SIG-M5 treated with dmso at 0.1 percent for 504 hours (cell line): ENCODE measurements at regions not wholly inside any gene's neighbourhood (a gene's known extent, or its start where the extent isn't known, plus 50 kb on each side); places are given as distances from the start of the nearest gene placed in this dataset.

Experiments
- DNase-seq: peaks from one replicate; lab custom pipeline; 2025; ENCODE audit not compliant: unreplicated experiment; lab: John Stamatoyannopoulos, UW

GRCh38 chr9:1201262-1201661 is 151.1 kb downstream of the DMRT2 start:
- DNase-seq = no peak

- DNase-seq = no peak
Measured at GRCh38 chr9:1201901-1202300, 151.7 kb downstream of the DMRT2 start.

- peak; percentile 3 for DNase-seq
Measured at GRCh38 chr9:1202512-1203280, 152.5 kb downstream of the DMRT2 start.

- DNase-seq = no peak
Measured at GRCh38 chr9:1207686-1208085, 157.5 kb downstream of the DMRT2 start.

- no peak for DNase-seq
Measured at GRCh38 chr9:1208157-1208556, 158.0 kb downstream of the DMRT2 start.

GRCh38 chr9:1210954-1211353 is 160.8 kb downstream of the DMRT2 start:
- no peak for DNase-seq

GRCh38 chr9:1216532-1216931 is 166.4 kb downstream of the DMRT2 start:
- no peak for DNase-seq

GRCh38 chr9:1217076-1217475 is 166.9 kb downstream of the DMRT2 start:
- no peak for DNase-seq

GRCh38 chr9:1219284-1219683 is 169.1 kb downstream of the DMRT2 start:
- DNase-seq = no peak

- no peak for DNase-seq
Measured at GRCh38 chr9:1221298-1221697, 171.1 kb downstream of the DMRT2 start.

- no peak for DNase-seq
Measured at GRCh38 chr9:1222511-1222910, 172.4 kb downstream of the DMRT2 start.

- DNase-seq = peak; percentile 25
Measured at GRCh38 chr9:1231998-1232919, 182.1 kb downstream of the DMRT2 start.

- no peak for DNase-seq
Measured at GRCh38 chr9:1233568-1233967, 183.4 kb downstream of the DMRT2 start.

- DNase-seq = no peak
Measured at GRCh38 chr9:1235650-1236049, 185.5 kb downstream of the DMRT2 start.

- no peak for DNase-seq
Measured at GRCh38 chr9:1236061-1236460, 185.9 kb downstream of the DMRT2 start.

- no peak for DNase-seq
Measured at GRCh38 chr9:1238407-1238806, 188.2 kb downstream of the DMRT2 start.

- DNase-seq = no peak
Measured at GRCh38 chr9:1248743-1249142, 198.6 kb downstream of the DMRT2 start.

GRCh38 chr9:1253064-1253979 is 203.2 kb downstream of the DMRT2 start:
- DNase-seq = no peak

- no peak for DNase-seq
Measured at GRCh38 chr9:1254071-1254470, 203.9 kb downstream of the DMRT2 start.

- DNase-seq = no peak
Measured at GRCh38 chr9:1256178-1256577, 206.0 kb downstream of the DMRT2 start.

- DNase-seq = no peak
Measured at GRCh38 chr9:1261266-1261665, 211.1 kb downstream of the DMRT2 start.
